ENCODE measurements at regions not wholly inside any gene's neighbourhood (a gene's known extent, or its start where the extent isn't known, plus 50 kb on each side); places are given as distances from the start of the nearest gene placed in this dataset.

GRCh38 chr11:134753771-134754520 is 341.9 kb upstream of the B3GAT1 start:
- TF ChIP-seq POLR2A (IDR thresholded peaks at IDR 0.05; ENCODE audit: extremely low read depth, insufficient read length) (no peak), MYC (IDR thresholded peaks at IDR 0.05; ENCODE audit: low read depth, low read length) (no peak), CTCF (IDR thresholded peaks at IDR 0.05; ENCODE audit: low read depth, low read length) (no peak), MAX (IDR thresholded peaks at IDR 0.05; ENCODE audit: low read depth, low read length) (no peak)
- DNase-seq (ENCODE audit: low read depth) = no peak
- no peak overlapping the region for H3K4me3 ChIP-seq (ENCODE audit: low read depth, low read length)

- TF ChIP-seq POLR2A (IDR thresholded peaks at IDR 0.05; ENCODE audit: extremely low read depth, insufficient read length) = no peak
- H3K4me3 ChIP-seq (ENCODE audit: low read depth, low read length) = no peak overlapping the region
- DNase-seq (ENCODE audit: low read depth) = no peak
Observed at GRCh38 chr11:134752964-134753770, 341.1 kb upstream of the B3GAT1 start.

GRCh38 chr11:134752526-134752925 is 340.5 kb upstream of the B3GAT1 start:
- H3K4me3 ChIP-seq (ENCODE audit: low read depth, low read length) = no peak overlapping the region
- DNase-seq (ENCODE audit: low read depth) = no peak
- TF ChIP-seq CTCF (IDR thresholded peaks at IDR 0.05; ENCODE audit: low read depth, low read length) = no peak
- no peak for TF ChIP-seq POLR2A (IDR thresholded peaks at IDR 0.05; ENCODE audit: extremely low read depth, insufficient read length)
- no peak for TF ChIP-seq MYC (IDR thresholded peaks at IDR 0.05; ENCODE audit: low read depth, low read length)
- no peak for TF ChIP-seq MAX (IDR thresholded peaks at IDR 0.05; ENCODE audit: low read depth, low read length)

- H3K4me3 ChIP-seq (ENCODE audit: low read depth, low read length) = no peak overlapping the region
- no peak for TF ChIP-seq POLR2A (IDR thresholded peaks at IDR 0.05; ENCODE audit: extremely low read depth, insufficient read length)
- no peak for TF ChIP-seq MAX (IDR thresholded peaks at IDR 0.05; ENCODE audit: low read depth, low read length)
- no peak for TF ChIP-seq CTCF (IDR thresholded peaks at IDR 0.05; ENCODE audit: low read depth, low read length)
- TF ChIP-seq MYC (IDR thresholded peaks at IDR 0.05; ENCODE audit: low read depth, low read length) = no peak
- DNase-seq (ENCODE audit: low read depth) = no peak
Observed at GRCh38 chr11:134751766-134752165, 339.7 kb upstream of the B3GAT1 start.

- DNase-seq (ENCODE audit: low read depth) = no peak
Observed at GRCh38 chr11:134751031-134751585, 339.1 kb upstream of the B3GAT1 start.

More at GRCh38 chr11:134751031-134751585, 339.1 kb upstream of the B3GAT1 start:
- no peak for TF ChIP-seq POLR2A (IDR thresholded peaks at IDR 0.05; ENCODE audit: extremely low read depth, insufficient read length)
- TF ChIP-seq CTCF (IDR thresholded peaks at IDR 0.05; ENCODE audit: low read depth, low read length) = no peak
- TF ChIP-seq MYC (IDR thresholded peaks at IDR 0.05; ENCODE audit: low read depth, low read length) = no peak
- no peak for TF ChIP-seq MAX (IDR thresholded peaks at IDR 0.05; ENCODE audit: low read depth, low read length)
- no peak overlapping the region for H3K4me3 ChIP-seq (ENCODE audit: low read depth, low read length)

Measured in NB4 (cell line).